ENCODE measurements at regions not wholly inside any gene's neighbourhood (a gene's known extent, or its start where the extent isn't known, plus 50 kb on each side); places are given as distances from the start of the nearest gene placed in this dataset.

- TF ChIP-seq CTCF (conservative IDR thresholded peaks at IDR 0.05; ENCODE audit: low read depth, low read length) (no peak), POLR2A (IDR thresholded peaks at IDR 0.05; ENCODE audit: low read depth, low read length) (no peak), CHD1 (IDR thresholded peaks at IDR 0.05; ENCODE audit: low read depth, low read length) (no peak), MXI1 (IDR thresholded peaks at IDR 0.05; ENCODE audit: borderline replicate concordance, low read depth, low read length) (no peak), NFE2L2 (IDR thresholded peaks at IDR 0.05; ENCODE audit: low read depth, low read length) (no peak), RAD21 (IDR thresholded peaks at IDR 0.05; ENCODE audit: low read length) (no peak), BHLHE40 (IDR thresholded peaks at IDR 0.05; ENCODE audit: low read depth, low read length) (no peak), RFX5 (IDR thresholded peaks at IDR 0.05; ENCODE audit: low read depth, low read length) (no peak), RCOR1 (IDR thresholded peaks at IDR 0.05; ENCODE audit: insufficient replicate concordance, low read length) (no peak), MAZ (IDR thresholded peaks at IDR 0.05; ENCODE audit: borderline replicate concordance, low read depth, low read length) (no peak)
- TF ChIP-seq, protein P1, sequence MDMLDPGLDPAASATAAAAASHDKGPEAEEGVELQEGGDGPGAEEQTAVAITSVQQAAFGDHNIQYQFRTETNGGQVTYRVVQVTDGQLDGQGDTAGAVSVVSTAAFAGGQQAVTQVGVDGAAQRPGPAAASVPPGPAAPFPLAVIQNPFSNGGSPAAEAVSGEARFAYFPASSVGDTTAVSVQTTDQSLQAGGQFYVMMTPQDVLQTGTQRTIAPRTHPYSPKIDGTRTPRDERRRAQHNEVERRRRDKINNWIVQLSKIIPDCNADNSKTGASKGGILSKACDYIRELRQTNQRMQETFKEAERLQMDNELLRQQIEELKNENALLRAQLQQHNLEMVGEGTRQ (IDR thresholded peaks at IDR 0.05; ENCODE audit: low read depth, low read length) = no peak
- TF ChIP-seq, protein P2, sequence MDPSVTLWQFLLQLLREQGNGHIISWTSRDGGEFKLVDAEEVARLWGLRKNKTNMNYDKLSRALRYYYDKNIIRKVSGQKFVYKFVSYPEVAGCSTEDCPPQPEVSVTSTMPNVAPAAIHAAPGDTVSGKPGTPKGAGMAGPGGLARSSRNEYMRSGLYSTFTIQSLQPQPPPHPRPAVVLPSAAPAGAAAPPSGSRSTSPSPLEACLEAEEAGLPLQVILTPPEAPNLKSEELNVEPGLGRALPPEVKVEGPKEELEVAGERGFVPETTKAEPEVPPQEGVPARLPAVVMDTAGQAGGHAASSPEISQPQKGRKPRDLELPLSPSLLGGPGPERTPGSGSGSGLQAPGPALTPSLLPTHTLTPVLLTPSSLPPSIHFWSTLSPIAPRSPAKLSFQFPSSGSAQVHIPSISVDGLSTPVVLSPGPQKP (IDR thresholded peaks at IDR 0.05; ENCODE audit: borderline replicate concordance, low read depth, low read length) = no peak
Observed at GRCh38 chr10:2933071-2933470, 134.3 kb upstream of the PFKP start.
